HG03342 (cell line): ENCODE measurements at regions not wholly inside any gene's neighbourhood (a gene's known extent, or its start where the extent isn't known, plus 50 kb on each side); places are given as distances from the start of the nearest gene placed in this dataset.
"Not testable (repeated sequence)": the region's sequence is repeated elsewhere in the genome, so short reads cannot be mapped to it uniquely, and the experiment has no call there.

Experiments used
- ATAC-seq: cut with Tn5 transposase; IDR thresholded peaks from one replicate; pipeline ENCODE4 v1.9.1; 2021; ENCODE audit warnings: mild to moderate bottlenecking, moderate library complexity; ENCODE audit not compliant: unreplicated experiment

- ATAC-seq, result no peak
Measured at GRCh38 chr12:58615576-58615975, 304.7 kb downstream of the LRIG3 start.

GRCh38 chr12:58616618-58617017 lies 303.7 kb downstream of the LRIG3 start:
- ATAC-seq, result no peak

GRCh38 chr12:58621126-58621525 lies 299.2 kb downstream of the LRIG3 start:
- ATAC-seq, result no peak

- ATAC-seq, result no peak
Measured at GRCh38 chr12:58629376-58629775, 290.9 kb downstream of the LRIG3 start.

- ATAC-seq, result no peak
Measured at GRCh38 chr12:58633479-58633878, 286.8 kb downstream of the LRIG3 start.

- ATAC-seq, result no peak
Measured at GRCh38 chr12:58639318-58639934, 280.9 kb downstream of the LRIG3 start.

GRCh38 chr12:58640314-58640713 lies 280.0 kb downstream of the LRIG3 start:
- no peak for ATAC-seq

GRCh38 chr12:58645946-58646345 lies 274.4 kb downstream of the LRIG3 start:
- ATAC-seq, result no peak

GRCh38 chr12:58647495-58647894 lies 272.8 kb downstream of the LRIG3 start:
- no peak for ATAC-seq

GRCh38 chr12:58648176-58648575 lies 272.1 kb downstream of the LRIG3 start:
- ATAC-seq, result no peak

GRCh38 chr12:58651850-58652249 lies 268.5 kb downstream of the LRIG3 start:
- ATAC-seq, result no peak

- ATAC-seq, result no peak
Measured at GRCh38 chr12:58654021-58654420, 266.3 kb downstream of the LRIG3 start.

- no peak for ATAC-seq
Measured at GRCh38 chr12:58655375-58655774, 264.9 kb downstream of the LRIG3 start.

- ATAC-seq, result no peak
Measured at GRCh38 chr12:58656254-58657009, 263.9 kb downstream of the LRIG3 start.

- ATAC-seq, result no peak
Measured at GRCh38 chr12:58657190-58657589, 263.1 kb downstream of the LRIG3 start.

- ATAC-seq, result no peak
Measured at GRCh38 chr12:58665375-58665774, 254.9 kb downstream of the LRIG3 start.

- no peak for ATAC-seq
Measured at GRCh38 chr12:58668233-58668632, 252.1 kb downstream of the LRIG3 start.

- ATAC-seq, result no peak
Measured at GRCh38 chr12:58668871-58669270, 251.4 kb downstream of the LRIG3 start.

- ATAC-seq, result no peak
Measured at GRCh38 chr12:58670623-58671022, 249.7 kb downstream of the LRIG3 start.

- no peak for ATAC-seq
Measured at GRCh38 chr12:58671196-58671595, 249.1 kb downstream of the LRIG3 start.

GRCh38 chr12:58673021-58673420 lies 247.3 kb downstream of the LRIG3 start:
- ATAC-seq, result no peak

GRCh38 chr12:58677833-58678232 lies 242.5 kb downstream of the LRIG3 start:
- ATAC-seq, result not testable (repeated sequence)

GRCh38 chr12:58678753-58679152 lies 241.6 kb downstream of the LRIG3 start:
- no peak for ATAC-seq
